Activated B cell treated with CpG ODN at 0.5 μM for 24 hours (primary cell): ENCODE measurements at regions not wholly inside any gene's neighbourhood (a gene's known extent, or its start where the extent isn't known, plus 50 kb on each side); places are given as distances from the start of the nearest gene placed in this dataset.

Experiments
- ATAC-seq: fragments of 200-7000 bp; cut with Tn5 transposase; one replicate; pipeline ENCODE4 v1.10.0; 2021; ENCODE audit warnings: low read depth, mild to moderate bottlenecking, moderate library complexity
- CTCF ChIA-PET: fragments of 350-600 bp; sonication (Branson Sonifier 250); formaldehyde crosslinking; loops from one replicate; lab custom pipeline; 2021; ENCODE audit warnings: antibody characterized with exemption; lab: Charles Lee
- POLR2A ChIA-PET: fragments of 350-600 bp; sonication (Branson Sonifier 250); formaldehyde crosslinking; loops from one replicate; lab custom pipeline; 2021; ENCODE audit warnings: antibody characterized with exemption; lab: Charles Lee
- DNase-seq: peaks from one replicate; pipeline ENCODE4 v3.0.0; 2022
- H3K27ac Mint-ChIP-seq: one replicate; pipeline ENCODE4 v1.8.0; 2020; ENCODE audit warnings: mixed read lengths
- H3K27me3 Mint-ChIP-seq: one replicate; pipeline ENCODE4 v1.8.0; 2021; ENCODE audit warnings: mixed read lengths
- H3K36me3 Mint-ChIP-seq: one replicate; pipeline ENCODE4 v1.8.0; 2021; ENCODE audit warnings: low read depth, mixed read lengths
- H3K4me1 Mint-ChIP-seq: one replicate; pipeline ENCODE4 v1.8.0; 2021; ENCODE audit warnings: mixed read lengths
- H3K4me3 Mint-ChIP-seq: one replicate; pipeline ENCODE4 v1.8.0; 2020; ENCODE audit warnings: mild to moderate bottlenecking, mixed read lengths
- H3K9me3 Mint-ChIP-seq: one replicate; pipeline ENCODE4 v1.8.0; 2020; ENCODE audit warnings: mixed read lengths
- CTCF ChIP-seq: fragments of 200-600 bp; IDR thresholded peaks from one replicate; pipeline ENCODE4 v1.8.0; 2022; ENCODE audit warnings: antibody characterized with exemption, mild to moderate bottlenecking
- intact Hi-C: fragments of 100-400 bp; cut with micrococcal nuclease; formaldehyde crosslinking; loops from one replicate; pipeline ENCODE4 v1.15.1; 2024

GRCh38 chr10:105503714-105504113, 862.6 kb downstream of the SORCS3 start:
- H3K4me1 Mint-ChIP-seq: no peaks in the 10 kb centered on the region
- no peak for ATAC-seq
- H3K27me3 Mint-ChIP-seq: no peaks in the 10 kb centered on the region
- intact Hi-C loops: no loop called here
- H3K4me3 Mint-ChIP-seq: no peak overlapping the region
- H3K9me3 Mint-ChIP-seq: no peaks in the 10 kb centered on the region
- no peak overlapping the region for H3K27ac Mint-ChIP-seq
- CTCF ChIA-PET: no interaction called here
- DNase-seq: no peak
- POLR2A ChIA-PET: no interaction called here
- no peaks in the 10 kb centered on the region for H3K36me3 Mint-ChIP-seq
- no peak for TF ChIP-seq CTCF

GRCh38 chr10:105502058-105502457, 861.0 kb downstream of the SORCS3 start:
- H3K4me3 Mint-ChIP-seq: no peak overlapping the region
- TF ChIP-seq CTCF: no peak
- CTCF ChIA-PET: no interaction called here
- H3K36me3 Mint-ChIP-seq: no peaks in the 10 kb centered on the region
- ATAC-seq: no peak
- POLR2A ChIA-PET: no interaction called here
- H3K4me1 Mint-ChIP-seq: no peaks in the 10 kb centered on the region
- no peaks in the 10 kb centered on the region for H3K9me3 Mint-ChIP-seq
- no peak overlapping the region for H3K27ac Mint-ChIP-seq
- intact Hi-C loops: no loop called here
- DNase-seq: no peak
- H3K27me3 Mint-ChIP-seq: no peaks in the 10 kb centered on the region

- ChIA-PET CTCF (no interaction called here), POLR2A (no interaction called here)
- intact Hi-C loops: no loop called here
- DNase-seq (no peak), ATAC-seq (no peak)
- Mint-ChIP-seq H3K9me3 (no peaks in the 10 kb centered on the region), H3K27ac (no peak overlapping the region), H3K4me1 (no peaks in the 10 kb centered on the region), H3K4me3 (no peak overlapping the region), H3K27me3 (no peaks in the 10 kb centered on the region), H3K36me3 (no peaks in the 10 kb centered on the region)
- TF ChIP-seq CTCF: no peak
These were observed 853.9 kb downstream of the SORCS3 start for GRCh38 chr10:105494944-105495343.

- ATAC-seq: no peak
- DNase-seq: no peak
- Mint-ChIP-seq H3K4me3 (no peak overlapping the region), H3K9me3 (no peaks in the 10 kb centered on the region), H3K27me3 (no peaks in the 10 kb centered on the region), H3K36me3 (no peaks in the 10 kb centered on the region), H3K4me1 (no peaks in the 10 kb centered on the region), H3K27ac (no peak overlapping the region)
- TF ChIP-seq CTCF: no peak
- CTCF ChIA-PET: no interaction called here
- POLR2A ChIA-PET: no interaction called here
- intact Hi-C loops: no loop called here
These were observed 853.2 kb downstream of the SORCS3 start for GRCh38 chr10:105494303-105494702.

GRCh38 chr10:105473170-105473569, 832.1 kb downstream of the SORCS3 start:
- H3K4me3 Mint-ChIP-seq: no peak overlapping the region
- no peak for TF ChIP-seq CTCF
- peaks cover 3% of the 10 kb centered on the region for H3K9me3 Mint-ChIP-seq
- no peak for ATAC-seq
- H3K4me1 Mint-ChIP-seq: no peaks in the 10 kb centered on the region
- intact Hi-C loops: no loop called here
- H3K27me3 Mint-ChIP-seq: no peaks in the 10 kb centered on the region
- no peak for DNase-seq
- no peak overlapping the region for H3K27ac Mint-ChIP-seq
- ChIA-PET POLR2A (no interaction called here), CTCF (no interaction called here)
- no peaks in the 10 kb centered on the region for H3K36me3 Mint-ChIP-seq
